ENCODE measurements at regions not wholly inside any gene's neighbourhood (a gene's known extent, or its start where the extent isn't known, plus 50 kb on each side); places are given as distances from the start of the nearest gene placed in this dataset.

DNA sequence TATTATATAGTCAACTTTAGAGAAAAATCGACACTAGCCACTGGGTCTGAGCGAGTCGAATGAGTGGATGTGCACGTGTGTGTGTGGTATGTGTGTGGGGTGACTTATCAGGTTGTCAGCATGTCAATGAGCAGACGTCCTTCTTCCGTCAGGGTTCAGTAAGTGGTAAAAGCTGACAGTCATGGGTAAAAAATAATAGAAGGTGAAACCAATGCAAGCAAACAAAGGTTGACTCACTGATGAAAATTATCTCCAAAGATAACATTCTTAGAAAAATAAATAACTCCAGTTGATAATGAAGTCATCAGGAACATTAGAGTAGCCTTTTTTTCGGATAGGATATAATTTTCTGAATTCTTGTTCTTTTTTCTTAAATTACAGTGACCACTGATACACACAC lies 243.8 kb upstream of the FOXQ1 start:
- TF ChIP-seq, protein P1, sequence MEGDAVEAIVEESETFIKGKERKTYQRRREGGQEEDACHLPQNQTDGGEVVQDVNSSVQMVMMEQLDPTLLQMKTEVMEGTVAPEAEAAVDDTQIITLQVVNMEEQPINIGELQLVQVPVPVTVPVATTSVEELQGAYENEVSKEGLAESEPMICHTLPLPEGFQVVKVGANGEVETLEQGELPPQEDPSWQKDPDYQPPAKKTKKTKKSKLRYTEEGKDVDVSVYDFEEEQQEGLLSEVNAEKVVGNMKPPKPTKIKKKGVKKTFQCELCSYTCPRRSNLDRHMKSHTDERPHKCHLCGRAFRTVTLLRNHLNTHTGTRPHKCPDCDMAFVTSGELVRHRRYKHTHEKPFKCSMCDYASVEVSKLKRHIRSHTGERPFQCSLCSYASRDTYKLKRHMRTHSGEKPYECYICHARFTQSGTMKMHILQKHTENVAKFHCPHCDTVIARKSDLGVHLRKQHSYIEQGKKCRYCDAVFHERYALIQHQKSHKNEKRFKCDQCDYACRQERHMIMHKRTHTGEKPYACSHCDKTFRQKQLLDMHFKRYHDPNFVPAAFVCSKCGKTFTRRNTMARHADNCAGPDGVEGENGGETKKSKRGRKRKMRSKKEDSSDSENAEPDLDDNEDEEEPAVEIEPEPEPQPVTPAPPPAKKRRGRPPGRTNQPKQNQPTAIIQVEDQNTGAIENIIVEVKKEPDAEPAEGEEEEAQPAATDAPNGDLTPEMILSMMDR (IDR thresholded peaks at IDR 0.05): no peak
- TF ChIP-seq POLR2A (IDR thresholded peaks at IDR 0.05): no peak
